ENCODE measurements at regions not wholly inside any gene's neighbourhood (a gene's known extent, or its start where the extent isn't known, plus 50 kb on each side); places are given as distances from the start of the nearest gene placed in this dataset.

- Histone ChIP-seq H3K79me2 (ENCODE audit: control insufficient read depth, insufficient read depth, low read length) (no peaks in the 10 kb centered on the region), H2AFZ (ENCODE audit: control insufficient read depth, low read depth, low read length) (no peak overlapping the region), H3K4me3 (no peak overlapping the region), H3K27ac (ENCODE audit: control insufficient read depth, insufficient read depth) (no peak overlapping the region), H3K27me3 (replicated peaks in 1 of 2; ENCODE audit: control insufficient read depth in 2 of 2, insufficient read depth in 2 of 2, low read length in 1 of 2) (no peaks in the 10 kb centered on the region), H3K9ac (ENCODE audit: control insufficient read depth, insufficient read depth, low read length) (no peak overlapping the region), H4K20me1 (ENCODE audit: control insufficient read depth, insufficient read depth) (no peaks in the 10 kb centered on the region), H3K4me2 (ENCODE audit: control insufficient read depth, insufficient read depth) (no peak overlapping the region), H3K9me3 (replicated peaks; ENCODE audit: control insufficient read depth, insufficient read depth, low read length) (no peaks in the 10 kb centered on the region), H3K4me1 (ENCODE audit: control insufficient read depth, insufficient read depth, low read length) (no peaks in the 10 kb centered on the region), H3K36me3 (ENCODE audit: control insufficient read depth in 2 of 2, insufficient read depth in 2 of 2, low read length in 1 of 2) (no peaks in the 10 kb centered on the region)
- ChIA-PET SMC1A (ENCODE audit: uncharacterized antibody, unreplicated experiment) (no interaction called here), CTCF (interaction anchor here (1.4 kb wide), 1 partner anchor 9 kb away, joined by 3 read pairs; no protein-coding TSS in a partner anchor), RAD21 (ENCODE audit: unreplicated experiment) (no interaction called here), POLR2A (no interaction called here)
- FAIRE-seq = no peak
- no peak for DNase-seq (ENCODE audit: low read depth, low spot score)
- 18% methylated on average over 5 of the region's 5 CpGs for WGBS (ENCODE audit: insufficient coverage, insufficient replicate concordance, low lambda C conversion rate, missing lambda C conversion rate)
- TF ChIP-seq POLR2A (IDR thresholded peaks at IDR 0.05; ENCODE audit: low read depth, low read length) (no peak), TCF3 (IDR thresholded peaks at IDR 0.05; ENCODE audit: borderline replicate concordance, insufficient read depth, low read depth, low read length) (no peak), IKZF1 (conservative IDR thresholded peaks at IDR 0.05) (no peak), MYB (IDR thresholded peaks at IDR 0.05; ENCODE audit: borderline replicate concordance, low read depth, low read length) (no peak), BACH1 (IDR thresholded peaks at IDR 0.05; ENCODE audit: borderline replicate concordance) (no peak), CEBPZ (IDR thresholded peaks at IDR 0.05; ENCODE audit: low read depth, low read length) (no peak), RAD21 (IDR thresholded peaks at IDR 0.05; ENCODE audit: insufficient read depth, low read depth, low read length) (no peak), TCF12 (IDR thresholded peaks at IDR 0.05; ENCODE audit: low read depth, low read length) (no peak), PBX3 (IDR thresholded peaks at IDR 0.05; ENCODE audit: insufficient replicate concordance, low read depth, low read length) (no peak), NFYA (IDR thresholded peaks at IDR 0.05; ENCODE audit: borderline replicate concordance, low read depth, low read length) (no peak), MAX (IDR thresholded peaks at IDR 0.05; ENCODE audit: low read depth, low read length) (no peak), EP300 (IDR thresholded peaks at IDR 0.05; ENCODE audit: borderline replicate concordance in 1 of 2, control insufficient read depth in 1 of 2, low read depth in 2 of 2, low read length in 2 of 2) (no peak), ZBTB11 (CRISPR knock-in tag; IDR thresholded peaks at IDR 0.05) (no peak)
- BruUV-seq (replicated peaks) = no TSS peak
- no peak for ATAC-seq
- in situ Hi-C loops (cut with MboI) = no loop called here
- intact Hi-C loops (cut with micrococcal nuclease; ENCODE audit: unreplicated experiment) = no loop called here
Observed at GRCh38 chr10:9381733-9382532, 1327.4 kb downstream of the GATA3 start.
